ENCODE measurements at regions not wholly inside any gene's neighbourhood (a gene's known extent, or its start where the extent isn't known, plus 50 kb on each side); places are given as distances from the start of the nearest gene placed in this dataset.

DNA sequence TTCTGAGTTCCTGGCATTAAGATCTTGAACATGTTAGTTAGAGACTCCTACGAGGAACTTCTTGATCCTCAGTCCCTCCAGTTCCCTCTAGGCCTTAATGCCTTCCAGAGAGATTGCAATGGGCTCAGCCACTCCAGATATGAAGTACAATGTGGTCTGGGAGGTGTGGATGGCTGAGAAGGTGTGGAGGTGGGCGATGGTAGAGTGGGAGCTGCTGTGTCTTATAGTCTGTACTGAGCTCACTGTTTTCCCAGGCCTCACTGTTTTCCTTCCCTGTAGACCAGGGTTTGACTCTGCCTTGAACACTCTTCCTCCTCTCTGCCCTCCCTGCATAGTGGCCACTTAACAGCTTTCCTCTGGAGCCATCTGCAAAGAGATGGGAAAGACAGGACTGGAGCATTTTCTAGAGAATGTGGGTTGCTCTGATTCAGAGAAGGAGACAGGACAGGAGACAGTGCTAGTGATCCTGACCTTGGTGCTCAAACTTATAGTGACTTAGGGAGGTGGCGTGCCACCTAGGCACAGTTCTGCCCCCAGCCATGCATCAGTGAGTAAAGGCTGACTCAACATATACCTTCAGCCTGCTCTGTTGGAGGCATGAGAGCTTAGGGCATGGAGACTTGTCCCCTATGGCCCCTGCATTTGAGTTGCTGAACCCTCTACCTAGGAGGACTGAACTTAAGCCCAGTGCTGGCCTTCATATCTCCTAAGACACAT, 129.7 kb downstream of the TDRD15 start:
- TF ChIP-seq, protein P1, sequence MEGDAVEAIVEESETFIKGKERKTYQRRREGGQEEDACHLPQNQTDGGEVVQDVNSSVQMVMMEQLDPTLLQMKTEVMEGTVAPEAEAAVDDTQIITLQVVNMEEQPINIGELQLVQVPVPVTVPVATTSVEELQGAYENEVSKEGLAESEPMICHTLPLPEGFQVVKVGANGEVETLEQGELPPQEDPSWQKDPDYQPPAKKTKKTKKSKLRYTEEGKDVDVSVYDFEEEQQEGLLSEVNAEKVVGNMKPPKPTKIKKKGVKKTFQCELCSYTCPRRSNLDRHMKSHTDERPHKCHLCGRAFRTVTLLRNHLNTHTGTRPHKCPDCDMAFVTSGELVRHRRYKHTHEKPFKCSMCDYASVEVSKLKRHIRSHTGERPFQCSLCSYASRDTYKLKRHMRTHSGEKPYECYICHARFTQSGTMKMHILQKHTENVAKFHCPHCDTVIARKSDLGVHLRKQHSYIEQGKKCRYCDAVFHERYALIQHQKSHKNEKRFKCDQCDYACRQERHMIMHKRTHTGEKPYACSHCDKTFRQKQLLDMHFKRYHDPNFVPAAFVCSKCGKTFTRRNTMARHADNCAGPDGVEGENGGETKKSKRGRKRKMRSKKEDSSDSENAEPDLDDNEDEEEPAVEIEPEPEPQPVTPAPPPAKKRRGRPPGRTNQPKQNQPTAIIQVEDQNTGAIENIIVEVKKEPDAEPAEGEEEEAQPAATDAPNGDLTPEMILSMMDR (conservative IDR thresholded peaks at IDR 0.05): no peak
- no peak for TF ChIP-seq ZFX (IDR thresholded peaks at IDR 0.05)

Measured in C4-2B (cell line).